ENCODE measurements at regions not wholly inside any gene's neighbourhood (a gene's known extent, or its start where the extent isn't known, plus 50 kb on each side); places are given as distances from the start of the nearest gene placed in this dataset.
"Not testable (repeated sequence)": the region's sequence is repeated elsewhere in the genome, so short reads cannot be mapped to it uniquely, and the experiment has no call there.

DNA sequence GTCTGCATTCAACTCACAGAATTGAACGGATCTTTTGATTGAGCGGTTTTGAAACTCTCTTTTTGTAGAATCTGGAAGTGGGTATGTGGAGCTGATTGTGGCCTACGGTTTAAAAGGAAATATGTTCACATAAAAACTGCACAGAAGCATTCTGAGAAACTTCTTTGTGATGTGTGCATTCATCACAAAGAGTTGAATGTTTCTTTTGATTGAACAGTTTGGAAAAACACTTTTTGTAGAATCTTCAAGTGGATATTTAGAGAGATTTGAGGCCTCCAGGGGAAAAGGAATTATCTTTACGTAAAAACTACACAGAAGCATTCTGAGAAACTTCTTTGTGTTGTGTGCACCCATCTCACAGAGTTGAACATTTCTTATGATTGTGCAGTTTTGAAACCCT is 3125.5 kb upstream of the OR11H1 start:
- not testable (repeated sequence) for H2BK5ac ChIP-seq (ENCODE audit: insufficient read length, low read length); DNase-seq; H2BK120ac ChIP-seq (ENCODE audit: low read depth, low read length, poor library complexity, severe bottlenecking); H4K5ac ChIP-seq (ENCODE audit: insufficient read length, low read depth, low read length); H3K79me1 ChIP-seq (ENCODE audit: insufficient read depth, low read depth, low read length, poor library complexity, severe bottlenecking); H3K4me1 Mint-ChIP-seq; H3K27me3 ChIP-seq (ENCODE audit: insufficient read depth, low read length); H3K14ac ChIP-seq (ENCODE audit: insufficient read depth, low read length); H4K20me1 ChIP-seq (ENCODE audit: control insufficient read depth, insufficient read depth, insufficient read length); H2BK20ac ChIP-seq (ENCODE audit: low read depth, low read length, poor library complexity, severe bottlenecking); H3K79me2 ChIP-seq (ENCODE audit: insufficient read depth, low read length); H3K27ac Mint-ChIP-seq; H2BK12ac ChIP-seq (ENCODE audit: insufficient read length, low read depth, low read length); H2AFZ ChIP-seq (ENCODE audit: low read length); H3K23ac ChIP-seq (ENCODE audit: insufficient read length, low read depth, low read length); H3K27me3 Mint-ChIP-seq (ENCODE audit: low read depth); H3T11ph ChIP-seq (ENCODE audit: low read length); H3K4ac ChIP-seq (ENCODE audit: low read depth, low read length); H2AK5ac ChIP-seq (ENCODE audit: insufficient read length, low read length); H4K91ac ChIP-seq (ENCODE audit: insufficient read length, low read depth, low read length); H4K8ac ChIP-seq (replicated peaks; ENCODE audit: insufficient read length, low read depth, low read length); H3K4me3 Mint-ChIP-seq; H3K4me2 ChIP-seq (ENCODE audit: insufficient read depth, insufficient read length, low read length); H3K4me1 ChIP-seq (ENCODE audit: insufficient read depth, low read length); H3K23me2 ChIP-seq (ENCODE audit: insufficient read length, low read depth, low read length, poor library complexity, severe bottlenecking); H3K56ac ChIP-seq (ENCODE audit: insufficient read length, low read depth, low read length); H3K18ac ChIP-seq (ENCODE audit: insufficient read length, low read depth, low read length); H3K9ac ChIP-seq (ENCODE audit: extremely low read depth, insufficient read length, low read length); H2BK15ac ChIP-seq (ENCODE audit: low read depth, low read length); H3K27ac ChIP-seq (ENCODE audit: insufficient read length, low read depth, low read length)
- peaks cover 15% of the 10 kb centered on the region for H3K9me3 ChIP-seq (ENCODE audit: control insufficient read depth, low read depth, low read length)
- Mint-ChIP-seq H3K9me3 (peaks cover 87 to 93% of the 10 kb centered on the region in 2 experiments), H3K36me3 (ENCODE audit: insufficient read depth in 1 of 3, low read depth in 3 of 3) (peaks cover 19 to 49% (median 21%) of the 10 kb centered on the region in 3 experiments)
- WGBS (ENCODE audit: extremely low coverage, insufficient read length, low lambda C conversion rate): no CpG with 5 or more reads among the region's 4 CpGs

DNA sequence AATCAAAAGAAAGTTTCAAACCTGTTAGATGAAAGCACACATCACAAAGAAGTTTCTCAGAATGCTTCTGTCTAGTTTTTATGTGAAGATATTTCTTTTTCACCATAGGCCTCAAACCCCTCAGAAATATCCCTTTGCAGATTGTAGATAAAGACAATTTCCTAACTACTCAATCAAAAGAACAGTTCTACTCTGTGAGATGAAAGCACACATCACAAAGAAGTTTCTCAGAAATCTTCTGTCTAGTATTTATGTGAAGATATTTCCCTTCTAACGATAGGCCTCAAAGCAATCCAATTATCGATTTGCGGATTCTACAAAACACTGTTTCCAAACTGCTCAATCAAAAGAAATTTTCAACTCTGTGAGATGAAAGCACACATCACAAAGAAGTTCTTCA is 3092.1 kb upstream of the OR11H1 start:
- not testable (repeated sequence) for H2BK20ac ChIP-seq (ENCODE audit: low read depth, low read length, poor library complexity, severe bottlenecking); H3K4me1 Mint-ChIP-seq; H4K8ac ChIP-seq (replicated peaks; ENCODE audit: insufficient read length, low read depth, low read length); H3K56ac ChIP-seq (ENCODE audit: insufficient read length, low read depth, low read length); DNase-seq; H3K23ac ChIP-seq (ENCODE audit: insufficient read length, low read depth, low read length); H3K4me3 Mint-ChIP-seq; H3K27ac Mint-ChIP-seq; H3T11ph ChIP-seq (ENCODE audit: low read length); H2AFZ ChIP-seq (ENCODE audit: low read length); H3K9ac ChIP-seq (ENCODE audit: extremely low read depth, insufficient read length, low read length); H3K18ac ChIP-seq (ENCODE audit: insufficient read length, low read depth, low read length); H2BK12ac ChIP-seq (ENCODE audit: insufficient read length, low read depth, low read length); H3K79me1 ChIP-seq (ENCODE audit: insufficient read depth, low read depth, low read length, poor library complexity, severe bottlenecking); H4K5ac ChIP-seq (ENCODE audit: insufficient read length, low read depth, low read length); H4K20me1 ChIP-seq (ENCODE audit: control insufficient read depth, insufficient read depth, insufficient read length); H4K91ac ChIP-seq (ENCODE audit: insufficient read length, low read depth, low read length); H3K27ac ChIP-seq (ENCODE audit: insufficient read length, low read depth, low read length); H2BK120ac ChIP-seq (ENCODE audit: low read depth, low read length, poor library complexity, severe bottlenecking); H3K79me2 ChIP-seq (ENCODE audit: insufficient read depth, low read length); H3K4me2 ChIP-seq (ENCODE audit: insufficient read depth, insufficient read length, low read length); H2BK5ac ChIP-seq (ENCODE audit: insufficient read length, low read length); H3K14ac ChIP-seq (ENCODE audit: insufficient read depth, low read length); H2AK5ac ChIP-seq (ENCODE audit: insufficient read length, low read length); H3K27me3 Mint-ChIP-seq (ENCODE audit: low read depth); H3K23me2 ChIP-seq (ENCODE audit: insufficient read length, low read depth, low read length, poor library complexity, severe bottlenecking); H2BK15ac ChIP-seq (ENCODE audit: low read depth, low read length); H3K27me3 ChIP-seq (ENCODE audit: insufficient read depth, low read length); H3K4me1 ChIP-seq (ENCODE audit: insufficient read depth, low read length); H3K4ac ChIP-seq (ENCODE audit: low read depth, low read length)
- H3K9me3 ChIP-seq (ENCODE audit: control insufficient read depth, low read depth, low read length): peaks cover 15% of the 10 kb centered on the region
- H3K36me3 Mint-ChIP-seq (ENCODE audit: insufficient read depth in 1 of 3, low read depth in 3 of 3): peaks cover 7 to 40% (median 9%) of the 10 kb centered on the region in 3 experiments; a peak in 6 of 7 replicates
- H3K9me3 Mint-ChIP-seq: peaks cover 68 to 69% of the 10 kb centered on the region in 2 experiments
- WGBS (ENCODE audit: extremely low coverage, insufficient read length, low lambda C conversion rate): no CpG with 5 or more reads among the region's 3 CpGs
